Activated B cell treated with CpG ODN at 0.5 μM for 24 hours (primary cell): ENCODE measurements at regions not wholly inside any gene's neighbourhood (a gene's known extent, or its start where the extent isn't known, plus 50 kb on each side); places are given as distances from the start of the nearest gene placed in this dataset.
"Not testable (repeated sequence)": the region's sequence is repeated elsewhere in the genome, so short reads cannot be mapped to it uniquely, and the experiment has no call there.

ENCODE experiments used
- ATAC-seq: fragments of 200-7000 bp; cut with Tn5 transposase; one replicate; pipeline ENCODE4 v1.10.0; 2021; ENCODE audit warnings: low read depth, mild to moderate bottlenecking, moderate library complexity
- CTCF ChIA-PET: fragments of 350-600 bp; sonication (Branson Sonifier 250); formaldehyde crosslinking; loops from one replicate; lab custom pipeline; 2021; ENCODE audit warnings: antibody characterized with exemption; lab: Charles Lee
- POLR2A ChIA-PET: fragments of 350-600 bp; sonication (Branson Sonifier 250); formaldehyde crosslinking; loops from one replicate; lab custom pipeline; 2021; ENCODE audit warnings: antibody characterized with exemption; lab: Charles Lee
- DNase-seq: peaks from one replicate; pipeline ENCODE4 v3.0.0; 2022
- H3K27ac Mint-ChIP-seq: one replicate; pipeline ENCODE4 v1.8.0; 2020; ENCODE audit warnings: mixed read lengths
- H3K27me3 Mint-ChIP-seq: one replicate; pipeline ENCODE4 v1.8.0; 2021; ENCODE audit warnings: mixed read lengths
- H3K36me3 Mint-ChIP-seq: one replicate; pipeline ENCODE4 v1.8.0; 2021; ENCODE audit warnings: low read depth, mixed read lengths
- H3K4me1 Mint-ChIP-seq: one replicate; pipeline ENCODE4 v1.8.0; 2021; ENCODE audit warnings: mixed read lengths
- H3K4me3 Mint-ChIP-seq: one replicate; pipeline ENCODE4 v1.8.0; 2020; ENCODE audit warnings: mild to moderate bottlenecking, mixed read lengths
- H3K9me3 Mint-ChIP-seq: one replicate; pipeline ENCODE4 v1.8.0; 2020; ENCODE audit warnings: mixed read lengths
- intact Hi-C: fragments of 100-400 bp; cut with micrococcal nuclease; formaldehyde crosslinking; loops from one replicate; pipeline ENCODE4 v1.15.1; 2024
- TF ChIP-seq, protein P1 (sequence below): fragments of 200-600 bp; IDR thresholded peaks from one replicate; pipeline ENCODE4 v1.8.0; 2022; ENCODE audit warnings: antibody characterized with exemption, mild to moderate bottlenecking

DNA sequence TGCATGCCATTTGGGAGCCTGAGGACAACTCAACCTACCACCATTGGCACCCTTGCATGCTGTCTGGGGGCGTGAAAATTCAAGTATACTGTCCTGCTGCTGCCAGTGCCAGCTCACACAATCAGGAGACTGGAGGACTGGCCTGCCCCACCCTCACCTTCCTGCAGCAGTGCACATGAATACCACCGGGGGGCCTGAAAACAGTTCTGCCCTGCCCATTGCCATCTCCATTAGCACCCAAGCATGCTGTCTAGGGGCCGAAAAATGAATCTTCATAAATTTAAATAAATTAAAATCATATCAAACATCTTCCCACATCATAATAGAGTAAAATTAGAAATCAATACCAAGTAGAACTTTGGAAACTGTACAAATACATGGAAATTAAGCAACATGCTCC is 322.1 kb upstream of the TMPRSS15 start:
- no peak for ATAC-seq
- TF ChIP-seq, protein P1, sequence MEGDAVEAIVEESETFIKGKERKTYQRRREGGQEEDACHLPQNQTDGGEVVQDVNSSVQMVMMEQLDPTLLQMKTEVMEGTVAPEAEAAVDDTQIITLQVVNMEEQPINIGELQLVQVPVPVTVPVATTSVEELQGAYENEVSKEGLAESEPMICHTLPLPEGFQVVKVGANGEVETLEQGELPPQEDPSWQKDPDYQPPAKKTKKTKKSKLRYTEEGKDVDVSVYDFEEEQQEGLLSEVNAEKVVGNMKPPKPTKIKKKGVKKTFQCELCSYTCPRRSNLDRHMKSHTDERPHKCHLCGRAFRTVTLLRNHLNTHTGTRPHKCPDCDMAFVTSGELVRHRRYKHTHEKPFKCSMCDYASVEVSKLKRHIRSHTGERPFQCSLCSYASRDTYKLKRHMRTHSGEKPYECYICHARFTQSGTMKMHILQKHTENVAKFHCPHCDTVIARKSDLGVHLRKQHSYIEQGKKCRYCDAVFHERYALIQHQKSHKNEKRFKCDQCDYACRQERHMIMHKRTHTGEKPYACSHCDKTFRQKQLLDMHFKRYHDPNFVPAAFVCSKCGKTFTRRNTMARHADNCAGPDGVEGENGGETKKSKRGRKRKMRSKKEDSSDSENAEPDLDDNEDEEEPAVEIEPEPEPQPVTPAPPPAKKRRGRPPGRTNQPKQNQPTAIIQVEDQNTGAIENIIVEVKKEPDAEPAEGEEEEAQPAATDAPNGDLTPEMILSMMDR: no peak
- ChIA-PET CTCF (no interaction called here), POLR2A (no interaction called here)
- Mint-ChIP-seq H3K4me1 (no peaks in the 10 kb centered on the region), H3K9me3 (peaks cover 2% of the 10 kb centered on the region), H3K27ac (no peak overlapping the region), H3K4me3 (no peak overlapping the region), H3K36me3 (no peaks in the 10 kb centered on the region), H3K27me3 (no peaks in the 10 kb centered on the region)
- intact Hi-C loops: no loop called here
- no peak for DNase-seq

- ATAC-seq (no peak), DNase-seq (no peak)
- Mint-ChIP-seq H3K36me3 (no peaks in the 10 kb centered on the region), H3K9me3 (no peaks in the 10 kb centered on the region), H3K4me1 (no peaks in the 10 kb centered on the region), H3K4me3 (no peak overlapping the region), H3K27ac (no peak overlapping the region), H3K27me3 (no peaks in the 10 kb centered on the region)
- CTCF ChIA-PET: no interaction called here
- TF ChIP-seq, protein P1: no peak
- intact Hi-C loops: no loop called here
- POLR2A ChIA-PET: no interaction called here
Observed at GRCh38 chr21:18741954-18742353, 338.4 kb upstream of the TMPRSS15 start.

DNA sequence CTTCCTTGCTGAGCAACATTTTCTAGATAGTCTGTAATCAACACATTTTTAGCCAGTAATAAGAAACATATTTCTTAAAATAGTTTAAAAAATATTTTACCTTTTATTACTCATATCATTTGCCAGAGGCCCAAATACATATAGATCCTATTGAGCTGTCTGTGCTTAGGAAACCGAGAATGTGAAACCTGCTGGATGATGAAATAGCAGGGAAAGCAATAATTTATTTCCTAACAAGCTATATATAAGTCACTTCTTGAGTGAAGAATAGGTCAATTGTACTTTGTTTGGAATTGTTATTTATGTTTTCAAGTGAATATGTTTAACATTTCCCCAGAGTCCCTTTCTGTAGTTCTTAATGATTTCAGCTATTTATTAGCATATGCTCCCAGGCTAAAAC is 339.9 kb upstream of the TMPRSS15 start:
- TF ChIP-seq, protein P1: no peak
- no peaks in the 10 kb centered on the region for H3K9me3 Mint-ChIP-seq
- H3K4me3 Mint-ChIP-seq: no peak overlapping the region
- no peaks in the 10 kb centered on the region for H3K4me1 Mint-ChIP-seq
- CTCF ChIA-PET: no interaction called here
- intact Hi-C loops: no loop called here
- no peaks in the 10 kb centered on the region for H3K36me3 Mint-ChIP-seq
- no peak for ATAC-seq
- H3K27ac Mint-ChIP-seq: no peak overlapping the region
- DNase-seq: no peak
- no peaks in the 10 kb centered on the region for H3K27me3 Mint-ChIP-seq
- POLR2A ChIA-PET: no interaction called here

- CTCF ChIA-PET: no interaction called here
- Mint-ChIP-seq H3K9me3 (no peaks in the 10 kb centered on the region), H3K27me3 (no peaks in the 10 kb centered on the region), H3K27ac (no peak overlapping the region), H3K4me1 (no peaks in the 10 kb centered on the region), H3K36me3 (no peaks in the 10 kb centered on the region), H3K4me3 (no peak overlapping the region)
- intact Hi-C loops: no loop called here
- POLR2A ChIA-PET: no interaction called here
- DNase-seq (no peak), ATAC-seq (no peak)
- TF ChIP-seq, protein P1: no peak
Observed at GRCh38 chr21:18744840-18745239, 341.3 kb upstream of the TMPRSS15 start.

DNA sequence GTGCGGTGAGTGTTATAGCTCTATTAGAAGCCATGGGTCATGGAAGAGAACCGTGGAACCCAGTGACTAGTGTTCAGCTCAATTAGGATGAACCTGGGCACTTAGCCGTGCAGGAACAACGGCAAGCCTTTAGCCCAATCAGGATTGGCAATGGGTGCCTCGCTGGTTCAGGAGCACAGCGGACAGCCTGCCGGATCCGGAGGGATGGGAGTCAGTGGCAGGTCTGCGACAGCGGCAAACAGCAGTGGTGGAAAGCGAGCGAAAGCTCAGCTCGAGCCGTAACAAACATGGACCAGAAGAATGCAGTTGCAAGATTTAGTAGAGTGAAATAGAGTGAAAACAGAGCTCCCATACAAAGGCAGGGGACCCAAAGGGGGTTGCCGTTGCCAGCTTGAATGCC is 349.3 kb upstream of the TMPRSS15 start:
- intact Hi-C loops, H3K4me1 Mint-ChIP-seq, H3K27ac Mint-ChIP-seq, H3K4me3 Mint-ChIP-seq, H3K27me3 Mint-ChIP-seq, ATAC-seq, CTCF ChIA-PET, H3K9me3 Mint-ChIP-seq, H3K36me3 Mint-ChIP-seq, POLR2A ChIA-PET, DNase-seq: not testable (repeated sequence)

DNA sequence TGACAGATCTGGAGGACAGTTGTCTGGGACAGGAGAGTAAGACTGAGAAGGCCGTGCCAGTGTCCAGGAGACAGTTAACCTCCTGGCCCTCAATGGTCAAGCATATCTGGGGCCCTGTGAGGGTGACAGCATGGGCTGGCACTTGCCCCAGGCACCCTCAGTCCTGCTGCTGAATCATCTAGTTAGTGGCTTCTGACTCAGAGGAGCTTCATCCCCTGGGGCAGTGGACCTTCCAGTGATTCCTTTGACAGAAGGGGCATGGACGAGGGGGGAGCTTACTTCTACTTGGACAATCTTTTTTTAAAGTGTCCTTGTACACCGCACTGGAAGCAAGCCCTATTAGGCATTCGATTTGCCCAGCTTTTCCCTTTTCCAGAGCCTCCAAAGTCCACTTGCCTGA is 352.7 kb upstream of the TMPRSS15 start:
- H3K4me3 Mint-ChIP-seq, POLR2A ChIA-PET, intact Hi-C loops: not testable (repeated sequence)

More for the DNA sequence above, 352.7 kb upstream of the TMPRSS15 start:
- H3K36me3 Mint-ChIP-seq, H3K27ac Mint-ChIP-seq, H3K27me3 Mint-ChIP-seq, H3K9me3 Mint-ChIP-seq, ATAC-seq, H3K4me1 Mint-ChIP-seq, CTCF ChIA-PET, DNase-seq: not testable (repeated sequence)
